H1 (cell line): ENCODE measurements at regions not wholly inside any gene's neighbourhood (a gene's known extent, or its start where the extent isn't known, plus 50 kb on each side); places are given as distances from the start of the nearest gene placed in this dataset.

Experiments used
- CTCF ChIA-PET: fragments of 300-600 bp; sonication (Branson Sonifier 250); formaldehyde crosslinking; loops from one replicate; lab custom pipeline; 2021; ENCODE audit not compliant: partially characterized antibody; lab: Charles Lee
- POLR2A ChIA-PET: fragments of 300-600 bp; sonication (Branson Sonifier 250); formaldehyde crosslinking; loops from one replicate; lab custom pipeline; 2021; ENCODE audit warnings: inconsistent platforms; ENCODE audit not compliant: partially characterized antibody; lab: Charles Lee
- DNase-seq, 2 experiments: peaks; one replicate each; pipeline versions ENCODE4 v3.0.0 to v3.0.0-alpha.2; 2010 to 2022; ENCODE audit warnings: low spot score in 2 of 2, low read depth in 1 of 2, mixed read lengths in 1 of 2
- FAIRE-seq: peaks from 2 replicates; lab custom pipeline; 2011; peaks lifted over from hg19 to GRCh38; lab: Jason Lieb, UNC
- H2AFZ ChIP-seq: 2 replicates; pipeline ENCODE4 v1.8.1; 2012; ENCODE audit warnings: low read length, inconsistent platforms
- H2AK5ac ChIP-seq: 2 replicates; pipeline ENCODE4 v1.6.1; 2013; ENCODE audit warnings: low read depth, low read length
- H2BK120ac ChIP-seq: replicated peaks from 2 replicates; pipeline ENCODE3; 2013; ENCODE audit warnings: low read depth, low read length, inconsistent platforms
- H2BK12ac ChIP-seq: 2 replicates; pipeline ENCODE4 v1.6.1; 2013; ENCODE audit warnings: low read depth, low read length
- H2BK15ac ChIP-seq: 2 replicates; pipeline ENCODE4 v1.6.1; 2013; ENCODE audit warnings: low read length
- H2BK20ac ChIP-seq: 2 replicates; pipeline ENCODE4 v1.6.1; 2013; ENCODE audit warnings: low read length
- H2BK5ac ChIP-seq: 2 replicates; pipeline ENCODE4 v1.6.1; 2013; ENCODE audit warnings: low read depth, low read length
- H3K14ac ChIP-seq: 2 replicates; pipeline ENCODE4 v1.6.1; 2013; ENCODE audit warnings: inconsistent platforms; ENCODE audit not compliant: insufficient read length
- H3K18ac ChIP-seq: 2 replicates; pipeline ENCODE4 v1.6.1; 2013; ENCODE audit warnings: low read length; ENCODE audit errors: extremely low read depth
- H3K23ac ChIP-seq: 2 replicates; pipeline ENCODE4 v1.6.1; 2013; ENCODE audit warnings: inconsistent platforms; ENCODE audit not compliant: insufficient read length
- H3K23me2 ChIP-seq: 2 replicates; pipeline ENCODE4 v1.6.1; 2013; ENCODE audit warnings: low read depth, low read length
- H3K27ac ChIP-seq: 2 replicates; pipeline ENCODE4 v1.6.1; 2011; ENCODE audit warnings: low read depth, low read length, inconsistent platforms
- H3K27me3 ChIP-seq, 4 experiments: replicated peaks in 1 of 4; 1 replicate in 1 of 4; 2 replicates in 3 of 4; pipeline versions ENCODE4 v1.6.1 to v1.8.1; 2011 to 2013; ENCODE audit warnings: low read length in 3 of 4, mild to moderate bottlenecking in 3 of 4, inconsistent platforms in 2 of 4, mixed read lengths in 2 of 4, moderate library complexity in 1 of 4; ENCODE audit not compliant: control insufficient read depth in 3 of 4, insufficient read depth in 3 of 4; ENCODE audit errors: extremely low read depth in 1 of 4
- H3K36me3 ChIP-seq, 4 experiments: 2 replicates each; pipeline versions ENCODE4 v1.6.1 to v1.8.1; 2011 to 2013; ENCODE audit warnings: mild to moderate bottlenecking in 4 of 4, low read length in 3 of 4, moderate library complexity in 2 of 4, control low read depth in 1 of 4, inconsistent platforms in 1 of 4; ENCODE audit not compliant: insufficient read depth in 4 of 4, control insufficient read depth in 2 of 4
- H3K4ac ChIP-seq: replicated peaks from 2 replicates; pipeline ENCODE3; 2013; ENCODE audit warnings: low read length, low read depth, mixed read lengths, inconsistent platforms; ENCODE audit not compliant: insufficient read length
- H3K4me1 ChIP-seq, 4 experiments: replicated peaks in 1 of 4; 1 replicate in 1 of 4; 2 replicates in 3 of 4; pipeline versions ENCODE4 v1.6.1 to v1.8.1; 2011 to 2013; ENCODE audit warnings: low read length in 3 of 4, inconsistent platforms in 2 of 4, mixed read lengths in 1 of 4; ENCODE audit not compliant: insufficient read depth in 4 of 4, control insufficient read depth in 3 of 4
- H3K4me2 ChIP-seq, 2 experiments: 2 replicates each; pipeline versions ENCODE4 v1.6.1 to v1.8.1; 2011 to 2013; ENCODE audit warnings: low read depth in 2 of 2, low read length in 2 of 2, control low read depth in 1 of 2, inconsistent platforms in 1 of 2, mild to moderate bottlenecking in 1 of 2; ENCODE audit not compliant: insufficient read depth in 1 of 2
- H3K4me3 ChIP-seq, 4 experiments: fragments of 200-600, 300-600 bp in 1 of 4; sonication (generic), shearing (Covaris generic), sonication (Bioruptor Twin) in 1 of 4; 2 replicates each; pipeline versions ENCODE4 v1.5.1 to v1.8.1; 2011 to 2016; ENCODE audit warnings: low read length in 4 of 4, low read depth in 3 of 4, control low read depth in 2 of 4, inconsistent platforms in 2 of 4, mild to moderate bottlenecking in 2 of 4, mixed read lengths in 1 of 4, moderate library complexity in 1 of 4; ENCODE audit not compliant: insufficient read depth in 2 of 4; ENCODE audit errors: extremely low read depth in 1 of 4
- H3K56ac ChIP-seq: replicated peaks from 2 replicates; pipeline ENCODE3; 2013; ENCODE audit warnings: low read depth, mild to moderate bottlenecking, mixed read lengths, low read length, inconsistent platforms; ENCODE audit not compliant: insufficient read length
- H3K79me1 ChIP-seq: 2 replicates; pipeline ENCODE4 v1.6.1; 2013; ENCODE audit warnings: low read depth, low read length, control low read depth
- H3K79me2 ChIP-seq, 2 experiments: 2 replicates each; pipeline versions ENCODE4 v1.6.1 to v1.8.1; 2012 to 2013; ENCODE audit warnings: low read length in 2 of 2, mild to moderate bottlenecking in 2 of 2, inconsistent platforms in 1 of 2; ENCODE audit not compliant: insufficient read depth in 2 of 2, control insufficient read depth in 1 of 2
- H3K9ac ChIP-seq, 4 experiments: replicated peaks in 1 of 4; 1 replicate in 1 of 4; 2 replicates in 3 of 4; pipeline versions ENCODE4 v1.6.1 to v1.8.1; 2011 to 2013; ENCODE audit warnings: low read depth in 3 of 4, low read length in 3 of 4, control low read depth in 2 of 4, mild to moderate bottlenecking in 2 of 4, moderate library complexity in 2 of 4, inconsistent platforms in 1 of 4; ENCODE audit errors: extremely low read depth in 1 of 4
- H3K9me3 ChIP-seq, 2 experiments: 2 replicates each; pipeline versions ENCODE4 v1.6.1 to v1.8.1; 2012 to 2013; ENCODE audit warnings: mild to moderate bottlenecking in 2 of 2, moderate library complexity in 2 of 2, control low read depth in 1 of 2, inconsistent platforms in 1 of 2, low read depth in 1 of 2, low read length in 1 of 2, mixed read lengths in 1 of 2; ENCODE audit not compliant: insufficient read depth in 2 of 2
- H4K20me1 ChIP-seq, 2 experiments: replicated peaks in 1 of 2; 2 replicates each; pipeline versions ENCODE3 to v1.8.1; 2011 to 2013; ENCODE audit warnings: inconsistent platforms in 2 of 2, low read length in 2 of 2, mild to moderate bottlenecking in 1 of 2; ENCODE audit not compliant: insufficient read depth in 2 of 2, control insufficient read depth in 1 of 2
- H4K5ac ChIP-seq: 2 replicates; pipeline ENCODE4 v1.6.1; 2013; ENCODE audit warnings: low read length, low read depth, mixed read lengths, inconsistent platforms; ENCODE audit not compliant: insufficient read length
- H4K8ac ChIP-seq: 2 replicates; pipeline ENCODE4 v1.8.0; 2013; ENCODE audit warnings: mild to moderate bottlenecking, moderate library complexity, low read length, inconsistent platforms; ENCODE audit not compliant: insufficient read depth; ENCODE audit errors: extremely low read depth
- H4K91ac ChIP-seq: replicated peaks from 2 replicates; pipeline ENCODE3; 2013; ENCODE audit warnings: low read length, mixed read lengths, inconsistent platforms; ENCODE audit not compliant: insufficient read length
- ASH2L ChIP-seq: fragments of 200-600, 300-600 bp; sonication (generic); IDR thresholded peaks from one replicate; pipeline ENCODE4 v1.7.1; 2017; ENCODE audit warnings: low read length
- ATF3 ChIP-seq: IDR thresholded peaks from 2 replicates; pipeline ENCODE4 v1.6.1; 2011; ENCODE audit warnings: low read depth, mild to moderate bottlenecking, low read length; ENCODE audit not compliant: insufficient read depth
- CBX8 ChIP-seq: fragments of 300-800, 300-1000 bp; sonication (generic); IDR thresholded peaks from 2 replicates; pipeline ENCODE4 v1.7.1; 2016; ENCODE audit warnings: low read depth, low read length, borderline replicate concordance
- CEBPB ChIP-seq: IDR thresholded peaks from 2 replicates; pipeline ENCODE4 v1.6.1; 2012; ENCODE audit warnings: low read depth, low read length
- CHD2 ChIP-seq: IDR thresholded peaks from 2 replicates; pipeline ENCODE4 v1.6.1; 2012; ENCODE audit warnings: low read length, improper control_type of control experiment
- GABPA ChIP-seq: IDR thresholded peaks from 2 replicates; pipeline ENCODE4 v1.6.1; 2011; ENCODE audit warnings: mild to moderate bottlenecking, low read length, moderate library complexity, borderline replicate concordance; ENCODE audit not compliant: insufficient read depth
- JUN ChIP-seq: IDR thresholded peaks from 2 replicates; pipeline ENCODE4 v1.6.1; 2011; ENCODE audit warnings: low read depth, mild to moderate bottlenecking, improper control_type of control experiment, low read length
- JUND ChIP-seq: IDR thresholded peaks from 2 replicates; pipeline ENCODE4 v1.6.1; 2011; ENCODE audit warnings: mild to moderate bottlenecking, improper control_type of control experiment, low read length
- KDM4A ChIP-seq: IDR thresholded peaks from one replicate; pipeline ENCODE4 v1.7.1; 2012; ENCODE audit warnings: low read depth, mild to moderate bottlenecking, moderate library complexity, low read length, inconsistent platforms; ENCODE audit not compliant: severe bottlenecking
- MAX ChIP-seq: IDR thresholded peaks from 2 replicates; pipeline ENCODE4 v1.6.1; 2012; ENCODE audit warnings: inconsistent platforms
- RAD21 ChIP-seq, 2 experiments: IDR thresholded peaks in 1 of 2; conservative IDR thresholded peaks in 1 of 2; 2 replicates each; pipeline ENCODE4 v1.6.1; 2011; ENCODE audit warnings: low read depth in 2 of 2, low read length in 2 of 2, improper control_type of control experiment in 1 of 2, inconsistent platforms in 1 of 2, mild to moderate bottlenecking in 1 of 2, moderate library complexity in 1 of 2
- SAP30 ChIP-seq: fragments of 300-600 bp; sonication (generic); IDR thresholded peaks from 2 replicates; pipeline ENCODE4 v1.7.1; 2012; ENCODE audit warnings: low read length, moderate library complexity, mild to moderate bottlenecking, inconsistent platforms; ENCODE audit not compliant: insufficient read depth, insufficient replicate concordance
- SIX5 ChIP-seq: IDR thresholded peaks from 2 replicates; pipeline ENCODE4 v1.6.1; 2011; ENCODE audit warnings: mild to moderate bottlenecking, low read depth, low read length
- TCF12 ChIP-seq: IDR thresholded peaks from 2 replicates; pipeline ENCODE4 v1.6.1; 2011; ENCODE audit warnings: low read depth, mild to moderate bottlenecking, low read length
- YY1 ChIP-seq: IDR thresholded peaks from 2 replicates; pipeline ENCODE4 v1.6.1; 2011; ENCODE audit warnings: low read depth, mild to moderate bottlenecking, low read length
- WGBS, 2 experiments: shearing (Covaris generic) in 1 of 2; methylation state at CpG; one replicate each; pipeline versions ENCODE4 v1.1.6 to v1.1.7; 2013 to 2015; ENCODE audit warnings: low lambda C conversion rate in 2 of 2, mixed read lengths in 2 of 2, inconsistent platforms in 1 of 2, low coverage in 1 of 2, missing lambda C conversion rate in 1 of 2; ENCODE audit not compliant: insufficient replicate concordance in 2 of 2, insufficient coverage in 1 of 2, insufficient read length in 1 of 2; ENCODE audit errors: extremely low coverage in 1 of 2, missing lambda C conversion rate in 1 of 2; 5-methylcytosine and 5-hydroxymethylcytosine counted together

- no peak overlapping the region for H3K4ac ChIP-seq
- no peaks in the 10 kb centered on the region for H3K4me1 ChIP-seq
- no peak overlapping the region for H2AK5ac ChIP-seq
- H4K20me1 ChIP-seq, result no peaks in the 10 kb centered on the region
- no peak overlapping the region for H2BK5ac ChIP-seq
- no peak overlapping the region for H3K14ac ChIP-seq
- H3K36me3 ChIP-seq, result no peaks in the 10 kb centered on the region
- H4K5ac ChIP-seq, result no peak overlapping the region
- no peak overlapping the region for H2BK20ac ChIP-seq
- no peaks in the 10 kb centered on the region for H3K79me2 ChIP-seq
- no peak overlapping the region for H3K23ac ChIP-seq
- H2BK120ac ChIP-seq, result no peak overlapping the region
- no peak overlapping the region for H4K91ac ChIP-seq
- no peaks in the 10 kb centered on the region for H3K79me1 ChIP-seq
- H3K23me2 ChIP-seq, result no peaks in the 10 kb centered on the region
- ChIA-PET CTCF (interaction anchor here (0.9 kb wide), 1 partner anchor 19 kb away, joined by 3 read pairs; no protein-coding TSS in a partner anchor), POLR2A (no interaction called here)
- H2AFZ ChIP-seq, result no peak overlapping the region
- no peak for DNase-seq
- H3K18ac ChIP-seq, result no peak overlapping the region
- no peak for FAIRE-seq
- 70% methylated on average over 1 of the region's 1 CpG; no CpG with 5 or more reads in 1 of the 2 experiments for WGBS, 2 experiments
- H3K9ac ChIP-seq, result no peak overlapping the region
- H3K56ac ChIP-seq, result no peak overlapping the region
- no peak overlapping the region for H4K8ac ChIP-seq
- H3K4me2 ChIP-seq, result no peak overlapping the region
- no peak overlapping the region for H3K27ac ChIP-seq
- H2BK12ac ChIP-seq, result no peak overlapping the region
- peaks cover 49 to 57% of the 10 kb centered on the region in 2 experiments for H3K9me3 ChIP-seq
- no peak overlapping the region for H3K4me3 ChIP-seq
- H2BK15ac ChIP-seq, result no peak overlapping the region
- H3K27me3 ChIP-seq, result no peaks in the 10 kb centered on the region
- TF ChIP-seq RAD21 (IDR thresholded peaks at IDR 0.05 in 1 of 2, conservative IDR thresholded peaks at IDR 0.05 in 1 of 2; ENCODE audit: low read depth in 2 of 2, low read length in 2 of 2), result no peak
- TF ChIP-seq ASH2L, result no peak
- TF ChIP-seq JUN, result no peak
- no peak for TF ChIP-seq TCF12
- no peak for TF ChIP-seq CEBPB
- no peak for TF ChIP-seq SAP30
- no peak for TF ChIP-seq MAX
- TF ChIP-seq CBX8, result no peak
- TF ChIP-seq JUND, result no peak
- no peak for TF ChIP-seq SIX5
- TF ChIP-seq YY1, result no peak
- TF ChIP-seq CHD2, result no peak
- no peak for TF ChIP-seq ATF3
- no peak for TF ChIP-seq KDM4A
- no peak for TF ChIP-seq GABPA
Observed at GRCh38 chr7:153576096-153576495, 476.1 kb upstream of the DPP6 start.
